GM12878 (cell line): ENCODE measurements at regions not wholly inside any gene's neighbourhood (a gene's known extent, or its start where the extent isn't known, plus 50 kb on each side); places are given as distances from the start of the nearest gene placed in this dataset.

Experiments used
- ATAC-seq: fragments of 200-7000 bp; cut with Tn5 transposase; 3 replicates; pipeline ENCODE4 v1.9.1; 2020; ENCODE audit warnings: mild to moderate bottlenecking, moderate library complexity
- BruUV-seq: library from RNA; stranded (reverse); fragments of 400-500 nt; replicated peaks from 2 replicates; lab custom pipeline; 2021; lab: Mats Ljungman, UMichigan
- CTCF ChIA-PET: fragments of 300-600 bp; sonication (Branson Sonifier 250); formaldehyde crosslinking; extraction: SDS; loops from one replicate; lab custom pipeline; 2021; ENCODE audit warnings: inconsistent platforms; lab: Yijun Ruan, JAX
- POLR2A ChIA-PET: fragments of 350-600 bp; formaldehyde crosslinking; extraction: SDS; loops from one replicate; lab custom pipeline; 2021; ENCODE audit warnings: inconsistent platforms; lab: Charles Lee
- RAD21 ChIA-PET: fragments of 300-600 bp; sonication (Branson Sonifier 250); formaldehyde crosslinking; loops from one replicate; lab custom pipeline; 2023; ENCODE audit warnings: antibody characterized with exemption; ENCODE audit not compliant: unreplicated experiment; lab: Charles Lee
- SMC1A ChIA-PET: fragments of 300-600 bp; sonication (Branson Sonifier 250); formaldehyde crosslinking; loops from one replicate; lab custom pipeline; 2023; ENCODE audit not compliant: unreplicated experiment, uncharacterized antibody; lab: Charles Lee
- DNase-seq: peaks from one replicate; pipeline ENCODE4 v3.0.0-alpha.2; 2011; ENCODE audit warnings: low read depth, low spot score
- FAIRE-seq: peaks from 3 replicates; lab custom pipeline; 2011; peaks lifted over from hg19 to GRCh38; lab: Jason Lieb, UNC
- H2AFZ ChIP-seq: 2 replicates; pipeline ENCODE4 v1.6.0; 2011; ENCODE audit warnings: low read depth, low read length, control low read depth; ENCODE audit not compliant: control insufficient read depth
- H3K27ac ChIP-seq: 2 replicates; pipeline ENCODE4 v1.5.1; 2011; ENCODE audit warnings: control low read depth; ENCODE audit not compliant: control insufficient read depth, insufficient read depth
- H3K27me3 ChIP-seq, 2 experiments: replicated peaks in 1 of 2; 2 replicates each; pipeline versions ENCODE4 v1.6.0 to v1.6.1; 2011; ENCODE audit warnings: low read length in 1 of 2; ENCODE audit not compliant: control insufficient read depth in 2 of 2, insufficient read depth in 2 of 2
- H3K36me3 ChIP-seq, 2 experiments: 2 replicates each; pipeline ENCODE4 v1.5.1; 2011; ENCODE audit warnings: low read length in 1 of 2; ENCODE audit not compliant: control insufficient read depth in 2 of 2, insufficient read depth in 2 of 2
- H3K4me1 ChIP-seq: 2 replicates; pipeline ENCODE4 v1.6.1; 2011; ENCODE audit warnings: mild to moderate bottlenecking, low read length, moderate library complexity, mixed read lengths; ENCODE audit not compliant: control insufficient read depth, insufficient read depth
- H3K4me2 ChIP-seq: 2 replicates; pipeline ENCODE4 v1.6.0; 2011; ENCODE audit warnings: control low read depth; ENCODE audit not compliant: control insufficient read depth, insufficient read depth
- H3K4me3 ChIP-seq: fragments of 200-600 bp; sonication (generic); 2 replicates; pipeline ENCODE4 v1.5.1; 2016
- H3K79me2 ChIP-seq: 2 replicates; pipeline ENCODE4 v1.6.0; 2011; ENCODE audit warnings: low read length; ENCODE audit not compliant: control insufficient read depth, insufficient read depth
- H3K9ac ChIP-seq: 2 replicates; pipeline ENCODE4 v1.8.0; 2011; ENCODE audit warnings: low read length, control low read depth, mixed read lengths; ENCODE audit not compliant: control insufficient read depth, insufficient read depth
- H3K9me3 ChIP-seq: replicated peaks from 3 replicates; pipeline ENCODE4 v1.5.1; 2011; ENCODE audit warnings: mild to moderate bottlenecking, low read length; ENCODE audit not compliant: control insufficient read depth, insufficient read depth
- H4K20me1 ChIP-seq: 2 replicates; pipeline ENCODE4 v1.6.0; 2011; ENCODE audit not compliant: control insufficient read depth, insufficient read depth
- IRF4 ChIP-seq: IDR thresholded peaks from 2 replicates; pipeline ENCODE4 v1.6.1; 2011; ENCODE audit warnings: low read depth, low read length
- SREBF2 ChIP-seq: IDR thresholded peaks from 2 replicates; pipeline ENCODE4 v1.6.1; 2012; ENCODE audit warnings: mild to moderate bottlenecking, low read length
- YY1 ChIP-seq: IDR thresholded peaks from 2 replicates; pipeline ENCODE4 v1.6.1; 2011; ENCODE audit warnings: low read depth, mild to moderate bottlenecking, low read length
- ZNF384 ChIP-seq: IDR thresholded peaks from 2 replicates; pipeline ENCODE4 v1.6.1; 2012; ENCODE audit warnings: low read depth, mild to moderate bottlenecking, low read length, improper control_type of control experiment, borderline replicate concordance
- WGBS: methylation state at CpG from one replicate; pipeline ENCODE4 v1.1.6; 2016; ENCODE audit warnings: low lambda C conversion rate; ENCODE audit not compliant: insufficient replicate concordance, insufficient coverage; ENCODE audit errors: missing lambda C conversion rate; 5-methylcytosine and 5-hydroxymethylcytosine counted together
- in situ Hi-C: fragments of 300-500 bp; cut with MboI; formaldehyde crosslinking; loops from 9 replicates; pipeline ENCODE4 v1.14.3; 2018; ENCODE audit warnings: mixed read lengths
- intact Hi-C: fragments of 100-400 bp; cut with micrococcal nuclease; formaldehyde crosslinking; loops from one replicate; pipeline ENCODE4 v1.14.2; 2022; ENCODE audit not compliant: unreplicated experiment
- TF ChIP-seq, protein P1 (sequence below): fragments of 450-650 bp; IDR thresholded peaks from 2 replicates; pipeline ENCODE4 v1.6.1; 2017; ENCODE audit warnings: mild to moderate bottlenecking, moderate library complexity

DNA sequence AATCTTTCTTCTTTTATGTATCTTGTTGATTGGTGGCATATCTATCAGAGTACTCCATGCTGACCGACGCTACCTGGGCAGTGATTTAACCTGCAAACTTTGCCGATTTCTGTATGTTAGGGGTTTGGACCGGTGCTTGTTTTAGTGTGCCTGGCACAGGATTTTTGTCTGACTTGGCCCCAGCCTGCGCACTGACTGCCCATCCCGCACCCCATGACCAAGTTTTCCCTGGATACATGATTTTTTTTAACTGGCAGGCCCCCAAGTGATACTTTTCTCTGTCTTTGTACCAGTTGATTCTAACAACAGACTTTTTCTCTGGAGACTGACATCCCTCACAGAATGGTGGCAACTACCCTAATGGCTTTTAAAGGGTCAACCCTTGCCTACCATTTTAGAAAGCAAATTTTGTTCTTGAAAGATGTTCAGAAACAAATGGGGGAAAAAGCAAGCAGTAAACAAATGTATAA is 69.0 kb upstream of the C1QTNF9B start:
- DNase-seq (no peak), FAIRE-seq (no peak), ATAC-seq (no peak)
- intact Hi-C loops, result no loop called here
- Histone ChIP-seq H3K36me3 (no peaks in the 10 kb centered on the region), H3K79me2 (no peaks in the 10 kb centered on the region), H3K27ac (peak overlapping the region; percentile 66; the same call in 1 of the 2 replicates), H4K20me1 (no peaks in the 10 kb centered on the region), H3K9ac (no peak overlapping the region; the same call in 1 of the 2 replicates), H3K9me3 (no peaks in the 10 kb centered on the region), H3K4me3 (no peak overlapping the region), H3K27me3 (no peaks in the 10 kb centered on the region), H2AFZ (peak overlapping the region; percentile 88)
- RAD21 ChIA-PET, result interaction anchor here (1.0 to 1.2 kb wide), 2 partner anchors 8 to 12 kb away, joined by 3 to 7 read pairs; no protein-coding TSS in a partner anchor
- SMC1A ChIA-PET, result interaction anchor here (1.1 kb wide), 1 partner anchor 23 kb away, joined by 5 read pairs; no protein-coding TSS in a partner anchor
- POLR2A ChIA-PET, result interaction anchor here (0.5 to 0.6 kb wide), 2 partner anchors 101 to 236 kb away, joined by 3 read pairs; no protein-coding TSS in a partner anchor
- BruUV-seq, result no TSS peak
- WGBS, result 96% methylated on average over 6 of the region's 6 CpGs
- TF ChIP-seq YY1, result 0 out of 2 replicates have a peak, but pooled peaks have one; percentile 18
- no peak for TF ChIP-seq ZNF384
- TF ChIP-seq, protein P1, sequence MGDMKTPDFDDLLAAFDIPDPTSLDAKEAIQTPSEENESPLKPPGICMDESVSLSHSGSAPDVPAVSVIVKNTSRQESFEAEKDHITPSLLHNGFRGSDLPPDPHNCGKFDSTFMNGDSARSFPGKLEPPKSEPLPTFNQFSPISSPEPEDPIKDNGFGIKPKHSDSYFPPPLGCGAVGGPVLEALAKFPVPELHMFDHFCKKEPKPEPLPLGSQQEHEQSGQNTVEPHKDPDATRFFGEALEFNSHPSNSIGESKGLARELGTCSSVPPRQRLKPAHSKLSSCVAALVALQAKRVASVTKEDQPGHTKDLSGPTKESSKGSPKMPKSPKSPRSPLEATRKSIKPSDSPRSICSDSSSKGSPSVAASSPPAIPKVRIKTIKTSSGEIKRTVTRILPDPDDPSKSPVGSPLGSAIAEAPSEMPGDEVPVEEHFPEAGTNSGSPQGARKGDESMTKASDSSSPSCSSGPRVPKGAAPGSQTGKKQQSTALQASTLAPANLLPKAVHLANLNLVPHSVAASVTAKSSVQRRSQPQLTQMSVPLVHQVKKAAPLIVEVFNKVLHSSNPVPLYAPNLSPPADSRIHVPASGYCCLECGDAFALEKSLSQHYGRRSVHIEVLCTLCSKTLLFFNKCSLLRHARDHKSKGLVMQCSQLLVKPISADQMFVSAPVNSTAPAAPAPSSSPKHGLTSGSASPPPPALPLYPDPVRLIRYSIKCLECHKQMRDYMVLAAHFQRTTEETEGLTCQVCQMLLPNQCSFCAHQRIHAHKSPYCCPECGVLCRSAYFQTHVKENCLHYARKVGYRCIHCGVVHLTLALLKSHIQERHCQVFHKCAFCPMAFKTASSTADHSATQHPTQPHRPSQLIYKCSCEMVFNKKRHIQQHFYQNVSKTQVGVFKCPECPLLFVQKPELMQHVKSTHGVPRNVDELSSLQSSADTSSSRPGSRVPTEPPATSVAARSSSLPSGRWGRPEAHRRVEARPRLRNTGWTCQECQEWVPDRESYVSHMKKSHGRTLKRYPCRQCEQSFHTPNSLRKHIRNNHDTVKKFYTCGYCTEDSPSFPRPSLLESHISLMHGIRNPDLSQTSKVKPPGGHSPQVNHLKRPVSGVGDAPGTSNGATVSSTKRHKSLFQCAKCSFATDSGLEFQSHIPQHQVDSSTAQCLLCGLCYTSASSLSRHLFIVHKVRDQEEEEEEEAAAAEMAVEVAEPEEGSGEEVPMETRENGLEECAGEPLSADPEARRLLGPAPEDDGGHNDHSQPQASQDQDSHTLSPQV, result peak; percentile 59
- no peak for TF ChIP-seq IRF4
- TF ChIP-seq SREBF2, result no peak
- TF ChIP-seq, all 136 proteins: peak for 2
- Histone ChIP-seq H3K4me2 (peak overlapping the region; percentile 85), H3K4me1 (peaks cover 16% of the 10 kb centered on the region)
- CTCF ChIA-PET, result interaction anchor here (0.9 to 2.0 kb wide), 3 partner anchors 10 to 39 kb away, joined by 3 to 8 read pairs (median 5); no protein-coding TSS in a partner anchor
- in situ Hi-C loops, result no loop called here
